Activated T-cell treated with anti-CD3 and anti-CD28 coated beads for 24 hours (primary cell): ENCODE measurements at regions not wholly inside any gene's neighbourhood (a gene's known extent, or its start where the extent isn't known, plus 50 kb on each side); places are given as distances from the start of the nearest gene placed in this dataset.

Source experiments
- DNase-seq: peaks from one replicate; pipeline ENCODE4 v3.0.0-alpha.2; 2020; ENCODE audit warnings: low read depth

- no peak for DNase-seq
These were observed 64.8 kb upstream of the MEOX2 start for GRCh38 chr7:15751191-15751701.

- no peak for DNase-seq
These were observed 64.2 kb upstream of the MEOX2 start for GRCh38 chr7:15750727-15751126.

GRCh38 chr7:15749631-15750030 is 63.1 kb upstream of the MEOX2 start:
- no peak for DNase-seq

GRCh38 chr7:15747712-15748111 is 61.2 kb upstream of the MEOX2 start:
- no peak for DNase-seq

GRCh38 chr7:15747301-15747700 is 60.8 kb upstream of the MEOX2 start:
- no peak for DNase-seq

GRCh38 chr7:15743926-15744480 is 57.5 kb upstream of the MEOX2 start:
- DNase-seq, result no peak

GRCh38 chr7:15737601-15738000 is 51.1 kb upstream of the MEOX2 start:
- no peak for DNase-seq
